Peyer's patch (tissue), 4 donors: ENCODE measurements at regions not wholly inside any gene's neighbourhood (a gene's known extent, or its start where the extent isn't known, plus 50 kb on each side); places are given as distances from the start of the nearest gene placed in this dataset.

ENCODE experiments used
- CTCF ChIP-seq, 6 experiments: fragments of 450-650 bp in 4 of 6; fragments of 200-600 bp in 2 of 6; sonication (generic) in 1 of 6; IDR thresholded peaks; one replicate each; pipeline ENCODE4 v1.5.1; 2017 to 2019; ENCODE audit warnings: antibody characterized with exemption in 6 of 6, mild to moderate bottlenecking in 3 of 6, moderate library complexity in 1 of 6
- POLR2A ChIP-seq, 2 donors: fragments of 450-650 bp; IDR thresholded peaks; one replicate each; pipeline ENCODE4 v1.5.1; 2017; ENCODE audit warnings: antibody characterized with exemption in 2 of 2, mild to moderate bottlenecking in 2 of 2, moderate library complexity in 2 of 2

GRCh38 chr12:23236811-23237210, 611.8 kb downstream of the ETNK1 start:
- TF ChIP-seq CTCF (IDR thresholded peaks at IDR 0.05) (no peak), POLR2A (IDR thresholded peaks at IDR 0.05) (no peak)
